Omental fat pad (tissue), 3 donors: ENCODE measurements at regions not wholly inside any gene's neighbourhood (a gene's known extent, or its start where the extent isn't known, plus 50 kb on each side); places are given as distances from the start of the nearest gene placed in this dataset.

Experiments
- ATAC-seq: fragments of 150-250 bp; one replicate; pipeline ENCODE4 v1.9.1; 2016; ENCODE audit warnings: mild to moderate bottlenecking, moderate library complexity; ENCODE audit not compliant: low FRiP score
- DNase-seq: peaks from one replicate; pipeline ENCODE4 v3.0.0-alpha.2; 2019; ENCODE audit warnings: low spot score
- CTCF ChIP-seq, 3 donors: fragments of 450-650 bp; IDR thresholded peaks; one replicate each; pipeline ENCODE4 v1.5.1; 2016 to 2017; ENCODE audit warnings: antibody characterized with exemption in 3 of 3, mild to moderate bottlenecking in 3 of 3, moderate library complexity in 2 of 3

- DNase-seq (no peak), ATAC-seq (no peak)
- no peak for TF ChIP-seq CTCF (IDR thresholded peaks at IDR 0.05)
Measured at GRCh38 chr6:148602136-148602535, 144.7 kb upstream of the UST start.

GRCh38 chr6:148608199-148608951 is 138.5 kb upstream of the UST start:
- TF ChIP-seq CTCF (IDR thresholded peaks at IDR 0.05): no peak
- no peak for DNase-seq
- no peak for ATAC-seq

GRCh38 chr6:148611213-148611612 is 135.6 kb upstream of the UST start:
- TF ChIP-seq CTCF (IDR thresholded peaks at IDR 0.05): no peak
- peak; percentile 96 for ATAC-seq
- DNase-seq: no peak

GRCh38 chr6:148612043-148612442 is 134.8 kb upstream of the UST start:
- no peak for TF ChIP-seq CTCF (IDR thresholded peaks at IDR 0.05)
- ATAC-seq: no peak
- no peak for DNase-seq

GRCh38 chr6:148614602-148615001 is 132.2 kb upstream of the UST start:
- no peak for TF ChIP-seq CTCF (IDR thresholded peaks at IDR 0.05)
- DNase-seq (no peak), ATAC-seq (no peak)

GRCh38 chr6:148616841-148617240 is 130.0 kb upstream of the UST start:
- DNase-seq: no peak
- no peak for TF ChIP-seq CTCF (IDR thresholded peaks at IDR 0.05)
- ATAC-seq: no peak

- no peak for ATAC-seq
Measured at GRCh38 chr6:148617530-148617929, 129.3 kb upstream of the UST start.

More at GRCh38 chr6:148617530-148617929, 129.3 kb upstream of the UST start:
- no peak for TF ChIP-seq CTCF (IDR thresholded peaks at IDR 0.05)
- DNase-seq: no peak
